RWPE1 (cell line): ENCODE measurements at regions not wholly inside any gene's neighbourhood (a gene's known extent, or its start where the extent isn't known, plus 50 kb on each side); places are given as distances from the start of the nearest gene placed in this dataset.

ENCODE experiments used
- CTCF ChIA-PET: fragments of 350-600 bp; sonication (Branson Sonifier 250); formaldehyde crosslinking; extraction: SDS; loops from one replicate; lab custom pipeline; 2021; lab: Yijun Ruan, JAX
- POLR2A ChIA-PET: fragments of 400-600 bp; formaldehyde crosslinking; extraction: SDS; loops from one replicate; lab custom pipeline; 2020; ENCODE audit warnings: antibody characterized with exemption; ENCODE audit not compliant: low non-redundant PET; lab: Yijun Ruan, JAX
- DNase-seq: peaks from one replicate; pipeline ENCODE4 v3.0.0; 2012; ENCODE audit warnings: low spot score
- H3K27ac ChIP-seq: fragments of 450-650 bp; 2 replicates; pipeline ENCODE4 v1.5.1; 2017
- TF ChIP-seq, protein P1 (sequence below): fragments of 450-650 bp; conservative IDR thresholded peaks from 2 replicates; pipeline ENCODE4 v1.5.1; 2017; ENCODE audit warnings: low read depth, mild to moderate bottlenecking

DNA sequence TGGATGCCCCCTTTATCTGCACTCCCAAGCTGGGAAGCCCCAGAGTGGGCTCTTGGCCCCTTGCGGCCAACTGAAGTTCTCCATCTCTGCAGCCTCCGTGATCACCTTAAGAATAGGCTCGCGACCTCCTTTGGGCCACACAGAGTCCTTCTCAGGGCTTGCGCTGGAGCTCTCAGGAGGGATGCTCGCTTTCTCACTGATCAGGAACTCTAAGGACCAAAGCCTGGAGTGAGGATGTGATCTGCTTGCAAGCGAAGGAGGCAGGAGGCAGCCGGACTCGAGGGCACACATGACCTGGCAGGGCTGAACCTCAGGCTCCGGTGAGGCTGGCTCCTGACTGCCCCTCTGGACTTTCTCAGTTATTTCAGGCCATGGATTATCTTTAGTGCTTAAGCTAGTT, 192.1 kb upstream of the MKI67 start:
- no peak overlapping the region for H3K27ac ChIP-seq
- CTCF ChIA-PET, result interaction anchor here (0.6 kb wide), 1 partner anchor 62 kb away, joined by 3 read pairs; no protein-coding TSS in a partner anchor
- no peak for DNase-seq
- TF ChIP-seq, protein P1, sequence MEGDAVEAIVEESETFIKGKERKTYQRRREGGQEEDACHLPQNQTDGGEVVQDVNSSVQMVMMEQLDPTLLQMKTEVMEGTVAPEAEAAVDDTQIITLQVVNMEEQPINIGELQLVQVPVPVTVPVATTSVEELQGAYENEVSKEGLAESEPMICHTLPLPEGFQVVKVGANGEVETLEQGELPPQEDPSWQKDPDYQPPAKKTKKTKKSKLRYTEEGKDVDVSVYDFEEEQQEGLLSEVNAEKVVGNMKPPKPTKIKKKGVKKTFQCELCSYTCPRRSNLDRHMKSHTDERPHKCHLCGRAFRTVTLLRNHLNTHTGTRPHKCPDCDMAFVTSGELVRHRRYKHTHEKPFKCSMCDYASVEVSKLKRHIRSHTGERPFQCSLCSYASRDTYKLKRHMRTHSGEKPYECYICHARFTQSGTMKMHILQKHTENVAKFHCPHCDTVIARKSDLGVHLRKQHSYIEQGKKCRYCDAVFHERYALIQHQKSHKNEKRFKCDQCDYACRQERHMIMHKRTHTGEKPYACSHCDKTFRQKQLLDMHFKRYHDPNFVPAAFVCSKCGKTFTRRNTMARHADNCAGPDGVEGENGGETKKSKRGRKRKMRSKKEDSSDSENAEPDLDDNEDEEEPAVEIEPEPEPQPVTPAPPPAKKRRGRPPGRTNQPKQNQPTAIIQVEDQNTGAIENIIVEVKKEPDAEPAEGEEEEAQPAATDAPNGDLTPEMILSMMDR, result no peak
- POLR2A ChIA-PET, result no interaction called here

DNA sequence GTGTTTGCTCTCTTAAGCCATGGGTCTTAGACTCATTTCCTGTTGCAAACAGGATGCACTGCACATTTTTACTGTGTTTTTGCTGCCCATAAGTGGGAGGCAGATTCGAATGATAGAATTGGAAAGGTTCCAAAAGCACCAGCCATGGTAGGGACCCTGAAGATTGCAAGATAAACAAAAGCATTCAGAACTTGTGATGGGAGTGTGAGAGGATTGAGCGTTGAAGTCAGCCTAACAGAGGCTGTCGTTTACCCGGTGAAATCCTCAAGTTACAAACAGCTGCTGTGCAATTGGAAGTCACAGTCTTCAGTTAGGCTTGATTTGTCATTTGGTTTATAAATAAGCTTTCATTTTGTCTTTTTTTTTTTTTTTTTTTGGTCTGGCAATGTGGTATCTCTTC, 192.7 kb upstream of the MKI67 start:
- TF ChIP-seq, protein P1, result no peak
- no peak for DNase-seq
- ChIA-PET POLR2A (no interaction called here), CTCF (no interaction called here)
- H3K27ac ChIP-seq, result no peak overlapping the region

DNA sequence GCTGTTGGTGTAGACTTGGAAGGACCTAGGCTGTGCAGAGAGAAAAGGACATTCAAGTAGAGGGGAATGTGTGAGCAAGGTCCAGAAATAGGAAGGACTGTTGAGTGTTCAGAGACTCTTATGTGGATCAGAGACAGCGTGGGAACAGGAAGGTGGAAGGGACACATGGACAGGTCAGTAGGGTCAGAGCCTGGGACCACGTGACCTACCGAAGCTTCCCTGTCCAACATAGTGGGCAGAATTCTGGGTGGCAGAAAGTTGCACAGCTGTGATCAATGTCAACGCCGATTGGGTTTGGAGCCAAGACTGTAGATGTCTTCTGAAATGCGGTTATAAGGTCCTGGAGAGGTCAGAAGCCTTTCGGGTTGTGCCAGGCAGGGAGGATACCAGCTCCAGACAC, 195.9 kb upstream of the MKI67 start:
- DNase-seq, result no peak
- ChIA-PET POLR2A (no interaction called here), CTCF (no interaction called here)
- H3K27ac ChIP-seq, result no peak overlapping the region
- TF ChIP-seq, protein P1, result no peak

DNA sequence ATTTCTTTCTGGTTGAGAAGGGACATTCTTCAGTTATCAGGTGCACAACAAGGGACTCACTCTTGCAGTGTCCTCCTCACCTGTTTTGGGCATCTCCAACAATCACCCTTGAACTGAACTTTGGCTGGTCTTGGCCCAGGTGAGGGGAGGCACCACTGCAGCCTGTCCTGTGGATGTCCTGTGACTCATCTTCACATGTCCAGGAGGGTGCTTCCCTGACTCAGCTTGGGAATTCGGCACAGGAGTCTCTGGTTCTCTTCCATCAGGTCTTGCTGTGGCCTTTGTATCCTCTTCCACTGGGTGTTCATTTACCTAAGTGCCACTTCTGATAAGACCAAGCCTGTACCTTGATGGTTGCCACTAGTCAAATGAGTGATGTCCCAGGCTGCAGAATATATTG, 196.7 kb upstream of the MKI67 start:
- no peak overlapping the region for H3K27ac ChIP-seq
- ChIA-PET POLR2A (no interaction called here), CTCF (no interaction called here)
- DNase-seq, result no peak
- TF ChIP-seq, protein P1, result no peak

DNA sequence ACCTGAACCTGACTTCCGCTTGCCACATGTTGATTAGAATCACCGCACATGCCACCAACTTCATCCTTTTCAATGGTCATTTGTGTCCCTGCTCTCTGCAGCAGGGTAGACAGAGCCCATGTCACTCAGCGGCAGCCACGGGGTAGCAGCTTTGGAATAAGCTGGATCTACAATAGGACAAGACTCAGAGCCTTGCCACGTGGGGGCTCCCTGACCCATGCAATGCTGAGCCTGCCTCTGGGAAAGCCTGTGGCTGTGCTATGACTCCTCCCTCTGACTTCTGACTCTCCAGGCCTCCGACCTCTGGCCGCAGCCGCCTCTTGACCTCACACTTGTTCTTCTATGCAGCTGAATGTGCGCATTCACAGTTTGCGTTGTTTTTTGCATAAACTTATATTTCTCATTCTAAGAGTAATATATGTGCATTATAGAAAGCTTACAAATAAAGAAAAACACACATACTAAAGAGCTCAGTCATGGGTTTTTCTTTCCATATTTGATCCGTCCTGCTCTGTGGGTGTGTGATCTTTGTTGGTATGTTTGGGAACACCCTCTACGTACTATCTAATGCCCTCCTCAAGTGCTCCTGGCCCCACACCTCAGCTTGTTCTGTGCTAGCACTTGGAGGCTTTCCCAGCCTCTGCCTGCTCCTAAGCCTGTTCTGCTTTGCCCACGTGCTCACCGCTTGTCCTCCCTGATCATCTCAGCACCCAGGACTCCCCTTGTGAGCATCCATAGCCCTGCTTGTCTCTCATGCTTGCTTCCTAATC, 198.0 kb upstream of the MKI67 start:
- DNase-seq, result no peak
- TF ChIP-seq, protein P1, result no peak
- H3K27ac ChIP-seq, result no peak overlapping the region
- ChIA-PET POLR2A (no interaction called here), CTCF (interaction anchor here (0.7 kb wide), 1 partner anchor 32 kb away, joined by 3 read pairs; no protein-coding TSS in a partner anchor)

DNA sequence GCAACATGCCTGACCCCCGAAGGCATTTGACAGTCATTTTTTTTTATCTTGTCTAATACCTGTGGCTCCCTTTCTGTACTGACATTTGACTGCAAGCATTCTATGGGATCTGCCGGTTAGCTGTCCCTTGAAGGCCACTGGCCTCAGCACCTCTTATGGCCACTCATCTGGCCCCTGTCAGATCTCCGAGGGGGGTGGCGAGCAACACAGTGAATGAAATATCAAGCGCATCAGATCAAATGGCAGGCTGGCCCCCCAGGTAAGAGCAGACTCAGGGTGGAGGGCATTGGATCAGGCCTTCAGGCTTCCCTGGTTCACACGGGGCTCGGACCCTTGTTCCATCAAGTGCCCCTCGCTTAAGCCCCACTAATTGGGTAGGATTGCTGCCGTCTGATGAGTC, 199.6 kb upstream of the MKI67 start:
- CTCF ChIA-PET, result no interaction called here
- TF ChIP-seq, protein P1, result no peak
- DNase-seq, result no peak
- no peak overlapping the region for H3K27ac ChIP-seq
- POLR2A ChIA-PET, result no interaction called here
